NCI-H510A treated with DMSO at 0.1 percent for 48 hours (cell line): ENCODE measurements at regions not wholly inside any gene's neighbourhood (a gene's known extent, or its start where the extent isn't known, plus 50 kb on each side); places are given as distances from the start of the nearest gene placed in this dataset.

Experiments used
- DNase-seq: peaks from one replicate; lab custom pipeline; 2025; lab: John Stamatoyannopoulos, UW

DNA sequence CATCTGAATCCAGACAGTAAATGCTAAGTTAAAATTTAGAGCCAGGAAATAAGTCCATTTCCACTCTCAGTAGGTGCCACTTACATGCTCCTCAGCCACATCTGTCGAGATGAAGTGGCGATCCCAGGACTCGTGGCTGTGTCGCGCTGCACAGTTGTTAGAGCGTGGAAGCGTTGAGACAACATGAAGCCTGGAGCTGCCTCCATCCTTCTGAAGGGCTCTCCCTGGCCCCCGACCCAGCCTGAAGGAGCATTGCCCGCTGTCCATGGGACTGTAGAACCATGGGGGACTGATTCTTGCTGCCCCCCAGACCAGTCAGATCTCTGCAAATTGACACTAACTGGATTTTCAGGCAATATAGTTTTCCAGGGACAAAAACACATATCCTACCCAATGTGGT is 58.9 kb downstream of the IRX1 start:
- DNase-seq = no peak

DNA sequence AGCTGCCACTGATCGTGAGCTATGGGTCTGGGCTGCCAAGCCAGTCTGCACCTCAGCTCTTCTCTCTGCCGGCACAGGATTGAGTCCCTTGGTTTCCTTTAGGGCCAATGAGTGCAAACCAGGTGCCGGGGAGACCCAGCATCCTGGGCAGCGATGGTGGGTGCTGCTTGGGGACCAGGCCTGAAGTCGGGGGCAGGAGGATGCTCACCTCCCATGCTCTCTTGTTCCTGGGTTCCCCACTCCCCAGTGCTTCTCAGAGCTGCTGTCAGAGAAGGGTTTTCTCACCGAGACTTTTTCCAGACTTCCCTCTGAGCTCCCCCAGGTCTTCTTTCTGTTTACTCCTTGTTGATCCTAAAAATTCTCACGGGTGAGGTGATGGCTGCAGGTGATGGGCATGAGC is 61.2 kb downstream of the IRX1 start:
- DNase-seq = no peak

- no peak for DNase-seq
Measured at GRCh38 chr5:3657364-3658022, 61.9 kb downstream of the IRX1 start.

DNA sequence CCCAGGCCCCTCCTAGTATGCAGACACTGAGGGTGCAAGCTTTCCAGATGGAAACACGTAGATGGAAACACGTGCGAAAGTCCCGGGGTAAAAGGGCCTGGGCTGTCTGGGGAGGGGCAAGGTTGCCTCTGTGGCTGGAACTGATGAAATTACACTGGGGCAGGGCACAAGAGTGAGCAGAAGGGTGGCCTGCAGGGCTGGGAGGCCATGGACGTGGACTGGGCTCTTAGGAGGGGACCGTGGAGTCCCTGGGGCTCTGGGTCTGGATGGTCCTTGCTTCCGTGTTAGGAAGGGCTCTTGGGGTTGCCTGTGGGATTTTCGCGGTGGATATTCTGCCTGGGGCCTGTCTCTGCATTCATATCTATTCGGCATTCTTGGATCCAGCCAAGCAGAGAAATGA is 63.3 kb downstream of the IRX1 start:
- no peak for DNase-seq

DNA sequence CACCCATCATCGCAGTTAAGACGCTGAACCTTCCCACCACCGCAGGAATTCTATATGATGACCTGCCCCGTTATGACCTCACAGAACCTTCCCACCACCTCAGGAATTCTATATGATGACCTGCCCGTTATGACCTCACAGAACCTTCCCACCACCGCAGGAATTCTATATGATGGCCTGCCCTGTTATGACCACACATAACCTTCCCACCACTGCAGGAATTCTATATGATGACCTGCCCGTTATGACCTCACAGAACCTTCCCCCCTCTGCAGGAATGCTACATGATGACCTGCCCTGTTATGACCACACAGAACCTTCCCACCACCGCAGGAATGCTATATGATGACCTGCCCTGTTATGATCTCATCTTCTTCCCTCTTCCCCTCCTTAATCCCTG is 64.3 kb downstream of the IRX1 start:
- no peak for DNase-seq

DNA sequence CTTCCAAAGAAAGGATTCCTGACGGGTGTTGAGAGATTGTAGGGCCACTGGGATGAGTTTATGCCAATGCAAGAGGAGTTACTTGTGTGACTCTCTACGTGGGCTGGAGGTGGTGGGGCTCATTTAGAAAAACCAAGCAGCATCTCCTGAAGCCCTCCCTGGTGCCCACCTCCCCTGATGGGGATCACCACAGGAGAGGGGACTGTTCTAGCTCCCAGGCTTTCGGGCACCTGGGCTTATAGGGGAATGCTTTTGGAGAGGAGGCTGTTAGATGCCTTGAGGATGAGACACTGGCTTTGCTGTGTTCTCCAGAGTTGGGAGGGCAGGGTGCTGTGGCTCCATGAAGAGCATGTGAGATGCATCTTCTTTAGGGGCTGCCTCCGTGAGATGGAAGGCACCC is 65.0 kb downstream of the IRX1 start:
- DNase-seq = no peak

- no peak for DNase-seq
Measured at GRCh38 chr5:3661755-3662296, 66.2 kb downstream of the IRX1 start.

GRCh38 chr5:3662344-3662743 is 66.7 kb downstream of the IRX1 start:
- no peak for DNase-seq

DNA sequence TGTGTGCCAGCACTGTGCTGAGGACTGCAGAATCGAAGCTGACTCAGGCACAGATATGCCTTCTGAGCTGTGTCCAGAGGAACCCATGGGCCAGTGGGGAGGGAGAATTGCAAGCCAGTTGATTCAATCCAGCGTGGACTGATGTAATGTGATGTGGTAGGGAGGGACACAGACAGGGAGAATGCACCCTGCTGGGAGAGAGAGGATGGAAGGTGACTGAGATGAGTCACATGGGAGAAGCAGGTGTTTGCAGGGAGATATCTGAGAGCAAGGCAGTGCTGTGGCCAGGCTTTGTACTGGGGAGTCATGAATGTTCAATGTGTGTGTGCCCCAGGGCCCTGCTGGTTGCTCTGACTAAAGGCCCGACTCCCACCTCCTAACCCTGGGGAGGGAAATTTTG is 75.7 kb downstream of the IRX1 start:
- no peak for DNase-seq

DNA sequence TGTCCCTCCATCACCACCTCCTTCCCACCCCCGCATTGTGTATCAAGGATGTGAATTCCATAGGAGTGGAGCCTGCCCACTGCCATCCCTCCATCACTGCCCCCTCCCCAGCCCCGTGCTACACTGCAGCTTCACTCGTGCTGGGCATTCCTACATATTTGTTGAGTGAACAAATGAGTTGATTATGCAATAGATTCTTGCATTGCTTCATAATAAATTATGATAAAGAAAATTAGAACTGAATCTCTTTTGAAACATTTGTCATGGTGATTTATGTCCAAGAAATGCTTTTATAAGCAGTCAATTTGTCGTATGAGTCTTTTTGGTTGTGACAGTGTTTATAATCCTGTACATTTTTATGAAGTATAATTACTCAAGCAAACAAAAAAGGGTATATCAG is 83.2 kb downstream of the IRX1 start:
- no peak for DNase-seq

GRCh38 chr5:3680821-3681220 is 85.2 kb downstream of the IRX1 start:
- no peak for DNase-seq

DNA sequence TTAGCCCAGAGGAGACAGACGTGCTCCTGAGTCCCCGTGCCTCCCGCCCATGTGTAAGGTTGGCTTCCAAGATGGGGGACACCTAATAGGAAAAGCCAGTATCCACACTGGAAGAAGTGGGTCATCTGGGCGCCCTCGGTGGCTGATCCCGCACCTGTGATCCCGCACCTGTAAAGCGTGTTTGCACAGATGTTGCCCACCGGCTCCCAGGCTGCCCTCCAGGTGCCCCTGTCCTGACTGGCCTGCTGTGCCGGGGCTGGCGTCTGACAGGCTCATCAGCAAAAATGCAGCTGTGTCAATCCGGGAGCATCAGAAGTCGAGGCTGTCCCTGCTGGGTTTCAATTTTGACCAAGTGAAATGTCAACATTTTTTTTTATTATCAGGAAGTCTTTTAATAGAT is 88.5 kb downstream of the IRX1 start:
- DNase-seq = no peak

DNA sequence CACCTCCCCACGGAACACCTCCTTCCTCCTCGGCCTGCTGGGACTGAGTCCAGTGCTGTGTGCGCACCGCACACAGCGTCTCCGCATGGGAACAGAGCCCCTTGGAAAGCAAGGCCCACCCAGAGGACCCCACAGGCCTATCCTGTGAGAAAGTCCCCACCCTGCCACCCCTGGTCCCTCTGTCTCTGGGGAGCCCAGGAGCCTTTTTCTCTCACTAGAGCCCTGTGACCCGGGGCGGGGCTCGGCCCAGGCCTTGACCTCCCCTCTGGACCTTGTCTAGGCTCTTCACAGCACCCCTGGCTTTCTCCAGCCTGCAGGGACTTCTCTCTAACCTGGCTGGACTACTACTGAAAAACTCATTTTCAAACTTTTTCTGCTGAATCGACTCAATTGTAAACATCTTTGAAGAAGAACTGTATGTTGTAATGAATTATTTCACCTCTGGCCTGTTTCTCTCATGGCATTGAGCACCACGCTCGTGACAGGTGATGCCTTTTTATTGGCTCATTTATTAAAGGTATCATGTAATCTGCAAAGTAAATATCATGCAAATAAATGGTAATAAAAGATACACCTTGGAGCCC is 89.2 kb downstream of the IRX1 start:
- DNase-seq = no peak

- no peak for DNase-seq
Measured at GRCh38 chr5:3694819-3695218, 99.2 kb downstream of the IRX1 start.

- DNase-seq = no peak
Measured at GRCh38 chr5:3695818-3696217, 100.2 kb downstream of the IRX1 start.

DNA sequence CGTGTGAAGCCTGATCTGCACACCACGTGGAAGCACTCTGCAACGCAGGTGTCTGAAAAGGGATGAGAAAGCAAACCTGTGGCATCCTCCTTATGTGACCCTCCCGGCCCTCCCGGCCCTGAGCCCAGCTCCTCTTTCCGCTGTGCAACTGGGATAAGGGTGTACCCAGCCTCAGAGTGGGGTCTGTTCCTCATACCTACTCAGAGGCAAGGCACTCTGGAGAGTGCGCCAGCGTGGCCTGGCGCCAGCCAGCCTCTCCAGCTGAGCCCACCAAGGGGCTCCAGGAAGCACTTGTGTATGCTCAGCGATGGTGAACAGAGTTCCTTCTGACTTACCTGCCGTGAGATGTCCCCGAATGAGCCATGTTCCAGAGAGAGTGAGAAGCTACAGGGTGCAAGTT is 102.8 kb downstream of the IRX1 start:
- DNase-seq = no peak

GRCh38 chr5:3701694-3702093 is 106.1 kb downstream of the IRX1 start:
- DNase-seq = no peak

DNA sequence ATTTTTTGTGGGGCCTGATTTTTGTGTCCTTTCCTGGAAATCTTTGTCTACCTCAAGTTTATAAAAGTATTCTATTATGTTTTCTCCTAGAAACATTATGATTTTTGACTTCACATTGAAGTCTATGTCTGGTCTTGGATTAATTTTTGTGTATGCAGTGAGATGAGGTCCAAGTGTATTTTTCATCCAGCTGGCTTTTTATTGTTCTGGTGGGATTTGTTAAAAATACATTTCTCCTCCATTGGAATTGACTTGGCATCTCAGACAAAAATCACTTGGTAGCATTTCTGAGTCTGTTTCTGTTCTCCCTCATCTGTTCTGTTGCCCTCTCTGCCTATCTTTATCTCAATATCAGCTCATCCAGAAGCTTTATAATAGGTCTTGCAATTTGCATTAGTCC is 109.0 kb downstream of the IRX1 start:
- DNase-seq = no peak

- DNase-seq = no peak
Measured at GRCh38 chr5:3709068-3709716, 113.6 kb downstream of the IRX1 start.

GRCh38 chr5:3709717-3710348 is 114.2 kb downstream of the IRX1 start:
- DNase-seq = no peak

GRCh38 chr5:3715062-3715461 is 119.4 kb downstream of the IRX1 start:
- no peak for DNase-seq

- DNase-seq = no peak
Measured at GRCh38 chr5:3729631-3730030, 134.0 kb downstream of the IRX1 start.

GRCh38 chr5:3734632-3735031 is 139.0 kb downstream of the IRX1 start:
- no peak for DNase-seq
